Progenitor cell of endocrine pancreas (in vitro differentiated cells): ENCODE measurements at regions not wholly inside any gene's neighbourhood (a gene's known extent, or its start where the extent isn't known, plus 50 kb on each side); places are given as distances from the start of the nearest gene placed in this dataset.

Experiments used
- DNase-seq: peaks from one replicate; pipeline ENCODE4 v3.0.0; 2021; ENCODE audit warnings: low spot score; ENCODE audit not compliant: unreplicated experiment
- H3K27ac Mint-ChIP-seq: 2 replicates; pipeline ENCODE4 v1.8.0; 2021; ENCODE audit warnings: mild to moderate bottlenecking, moderate library complexity, mixed read lengths
- H3K27me3 Mint-ChIP-seq: 2 replicates; pipeline ENCODE4 v1.8.0; 2021; ENCODE audit warnings: mixed read lengths
- H3K36me3 Mint-ChIP-seq: 2 replicates; pipeline ENCODE4 v1.8.0; 2022; ENCODE audit warnings: mixed read lengths; ENCODE audit not compliant: insufficient read depth
- H3K4me1 Mint-ChIP-seq: 2 replicates; pipeline ENCODE4 v1.8.0; 2021; ENCODE audit warnings: low read depth, mixed read lengths
- H3K4me3 Mint-ChIP-seq: 2 replicates; pipeline ENCODE4 v1.8.0; 2021; ENCODE audit warnings: low read depth, mild to moderate bottlenecking, moderate library complexity, mixed read lengths
- H3K9me3 Mint-ChIP-seq: 2 replicates; pipeline ENCODE4 v1.8.0; 2021; ENCODE audit warnings: low read depth, mixed read lengths
- CTCF ChIP-seq: fragments of 200-600 bp; sonication (generic); IDR thresholded peaks from one replicate; pipeline ENCODE4 v1.5.0; 2021; ENCODE audit warnings: antibody characterized with exemption, mild to moderate bottlenecking; ENCODE audit not compliant: unreplicated experiment

GRCh38 chr12:124368421-124369032, 73.6 kb downstream of the RFLNA start:
- H3K9me3 Mint-ChIP-seq: no peaks in the 10 kb centered on the region
- H3K27ac Mint-ChIP-seq: peak overlapping the region; percentile 87
- no peaks in the 10 kb centered on the region for H3K4me1 Mint-ChIP-seq
- peaks cover 3% of the 10 kb centered on the region for H3K36me3 Mint-ChIP-seq
- no peak for DNase-seq
- TF ChIP-seq CTCF: no peak
- H3K4me3 Mint-ChIP-seq: no peak overlapping the region
- no peaks in the 10 kb centered on the region for H3K27me3 Mint-ChIP-seq

GRCh38 chr12:124365726-124366430, 71.0 kb downstream of the RFLNA start:
- Mint-ChIP-seq H3K9me3 (no peaks in the 10 kb centered on the region), H3K27ac (peak overlapping the region; percentile 9), H3K36me3 (peaks cover 3% of the 10 kb centered on the region), H3K4me1 (no peaks in the 10 kb centered on the region), H3K27me3 (no peaks in the 10 kb centered on the region), H3K4me3 (no peak overlapping the region)
- no peak for TF ChIP-seq CTCF
- no peak for DNase-seq
